GM21529 (cell line): ENCODE measurements at regions not wholly inside any gene's neighbourhood (a gene's known extent, or its start where the extent isn't known, plus 50 kb on each side); places are given as distances from the start of the nearest gene placed in this dataset.
"Not testable (repeated sequence)": the region's sequence is repeated elsewhere in the genome, so short reads cannot be mapped to it uniquely, and the experiment has no call there.

Source experiments
- ATAC-seq: cut with Tn5 transposase; IDR thresholded peaks from one replicate; pipeline ENCODE4 v1.9.1; 2021; ENCODE audit not compliant: unreplicated experiment

DNA sequence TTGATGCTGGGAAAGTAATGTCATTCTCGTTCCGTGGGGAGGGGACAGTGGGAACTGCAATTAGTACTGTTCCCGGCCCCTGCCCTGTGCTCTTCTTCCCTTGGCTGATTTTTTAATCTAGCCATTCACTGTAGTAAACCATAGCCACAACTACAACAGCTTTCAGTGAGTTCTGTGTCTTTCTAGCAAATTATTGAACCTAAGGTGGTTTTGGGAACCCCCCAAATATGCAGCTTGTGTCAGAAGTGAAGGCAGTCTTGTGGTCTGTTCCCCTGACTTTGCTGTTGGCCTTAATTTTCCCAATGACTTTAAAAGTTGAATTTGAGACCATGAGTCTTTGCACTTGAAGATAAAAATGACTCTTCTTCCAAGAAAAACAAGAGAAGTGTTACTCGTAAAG lies 114.3 kb upstream of the ETV6 start:
- ATAC-seq, result no peak

GRCh38 chr12:11539156-11539555 lies 110.3 kb upstream of the ETV6 start:
- no peak for ATAC-seq

DNA sequence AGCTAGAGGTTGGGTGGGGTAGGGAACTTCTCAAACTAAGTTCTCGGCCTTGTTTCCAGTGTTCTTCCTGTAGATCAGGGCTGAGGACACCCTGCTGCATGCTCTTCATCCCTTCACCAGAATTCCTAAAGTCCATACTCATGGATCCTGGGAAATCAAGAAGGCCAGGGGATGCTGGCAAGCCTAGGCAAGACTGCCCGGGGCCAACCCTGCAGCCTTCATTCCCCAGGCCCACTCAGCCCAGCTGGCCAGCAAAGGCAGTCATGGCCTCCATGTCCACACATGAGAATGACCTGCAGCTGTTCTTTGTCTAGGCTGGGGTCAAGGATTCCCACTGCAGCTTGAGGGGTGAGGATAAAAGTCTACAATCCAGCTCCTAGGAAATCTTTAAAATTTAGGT lies 109.3 kb upstream of the ETV6 start:
- ATAC-seq, result no peak

- ATAC-seq, result no peak
These were observed 108.7 kb upstream of the ETV6 start for GRCh38 chr12:11540615-11541310.

DNA sequence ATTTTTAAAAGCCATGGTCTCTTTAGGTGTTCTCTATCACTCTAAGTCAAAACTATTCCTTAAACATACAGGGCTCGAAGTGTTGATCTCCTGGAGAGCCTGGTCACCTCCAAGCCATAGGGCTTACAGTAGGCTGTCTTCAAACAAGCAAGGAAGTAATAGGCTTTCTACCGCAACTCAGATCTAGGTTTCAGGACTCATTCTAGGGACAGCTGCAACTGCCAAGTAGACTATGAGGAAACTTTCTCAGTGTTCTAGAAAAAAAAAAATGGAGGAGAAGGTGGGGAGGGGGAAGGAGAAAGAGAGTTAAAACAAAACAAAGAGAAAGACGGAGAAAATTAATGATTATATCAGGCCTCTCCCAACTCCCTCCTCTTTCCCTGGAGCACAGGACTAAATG lies 106.9 kb upstream of the ETV6 start:
- no peak for ATAC-seq

- ATAC-seq, result no peak
These were observed 105.9 kb upstream of the ETV6 start for GRCh38 chr12:11543457-11544158.

GRCh38 chr12:11545484-11546330 lies 103.8 kb upstream of the ETV6 start:
- ATAC-seq, result peak; percentile 82

- ATAC-seq, result not testable (repeated sequence)
These were observed 102.7 kb upstream of the ETV6 start for GRCh38 chr12:11546582-11547270.

- ATAC-seq, result not testable (repeated sequence)
These were observed 102.2 kb upstream of the ETV6 start for GRCh38 chr12:11547271-11547646.

DNA sequence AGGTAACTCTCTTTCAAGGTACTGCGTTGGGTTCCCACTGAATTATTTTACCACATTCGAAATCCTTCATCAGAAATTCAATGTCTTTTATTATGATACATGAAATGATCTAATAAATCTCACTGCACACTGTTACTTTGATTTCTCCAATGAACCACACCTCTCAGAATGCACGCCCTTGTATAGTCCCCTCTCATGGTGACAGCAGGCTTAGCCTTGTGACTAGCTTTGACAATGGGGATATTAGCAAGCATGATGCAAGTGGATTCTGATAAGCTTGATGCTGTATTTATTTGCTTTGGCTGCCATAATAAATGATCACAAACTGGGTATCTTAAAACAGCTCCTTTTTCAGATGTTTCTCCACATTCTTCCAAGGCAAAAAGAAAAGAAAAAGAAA lies 100.4 kb upstream of the ETV6 start:
- ATAC-seq, result no peak

GRCh38 chr12:11553871-11554533 lies 95.5 kb upstream of the ETV6 start:
- ATAC-seq, result peak; percentile 77

GRCh38 chr12:11555195-11555594 lies 94.3 kb upstream of the ETV6 start:
- no peak for ATAC-seq

GRCh38 chr12:11555743-11556625 lies 93.5 kb upstream of the ETV6 start:
- no peak for ATAC-seq

- ATAC-seq, result no peak
These were observed 92.8 kb upstream of the ETV6 start for GRCh38 chr12:11556682-11557081.

DNA sequence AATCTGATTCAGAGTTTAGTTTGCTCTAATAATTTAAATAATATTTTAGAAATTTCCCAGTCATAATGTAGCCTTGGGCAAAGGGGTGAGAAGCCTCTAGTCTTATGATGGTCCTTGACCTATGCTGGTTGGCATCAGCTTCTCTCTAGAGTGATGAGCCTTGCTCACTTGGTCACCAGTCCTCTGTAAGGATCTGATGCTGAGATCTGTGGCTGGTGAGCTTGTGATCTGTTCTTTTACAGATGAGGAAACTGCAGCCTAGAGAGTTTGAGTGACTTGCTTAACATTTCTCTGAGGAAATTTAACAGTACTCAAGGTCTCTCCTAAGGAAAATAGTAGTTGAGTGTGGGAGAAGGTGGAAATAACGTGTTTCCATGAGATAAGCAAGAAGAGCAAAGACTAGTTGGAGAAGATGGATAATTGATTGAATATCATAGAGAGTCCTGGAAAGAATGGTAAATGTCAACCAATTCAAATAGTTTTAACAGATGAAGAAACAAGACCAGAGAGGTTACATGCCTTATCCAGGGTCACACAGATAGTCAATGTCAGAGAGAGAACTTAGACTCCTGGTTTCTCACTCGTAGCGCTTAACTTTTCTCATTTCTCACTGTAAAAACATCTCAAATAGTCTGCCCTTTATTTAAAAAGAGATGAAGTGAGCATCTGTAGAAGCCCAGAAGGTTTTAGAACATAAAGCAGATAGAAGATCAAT lies 89.7 kb upstream of the ETV6 start:
- ATAC-seq, result no peak

- no peak for ATAC-seq
These were observed 88.1 kb upstream of the ETV6 start for GRCh38 chr12:11561411-11561810.

DNA sequence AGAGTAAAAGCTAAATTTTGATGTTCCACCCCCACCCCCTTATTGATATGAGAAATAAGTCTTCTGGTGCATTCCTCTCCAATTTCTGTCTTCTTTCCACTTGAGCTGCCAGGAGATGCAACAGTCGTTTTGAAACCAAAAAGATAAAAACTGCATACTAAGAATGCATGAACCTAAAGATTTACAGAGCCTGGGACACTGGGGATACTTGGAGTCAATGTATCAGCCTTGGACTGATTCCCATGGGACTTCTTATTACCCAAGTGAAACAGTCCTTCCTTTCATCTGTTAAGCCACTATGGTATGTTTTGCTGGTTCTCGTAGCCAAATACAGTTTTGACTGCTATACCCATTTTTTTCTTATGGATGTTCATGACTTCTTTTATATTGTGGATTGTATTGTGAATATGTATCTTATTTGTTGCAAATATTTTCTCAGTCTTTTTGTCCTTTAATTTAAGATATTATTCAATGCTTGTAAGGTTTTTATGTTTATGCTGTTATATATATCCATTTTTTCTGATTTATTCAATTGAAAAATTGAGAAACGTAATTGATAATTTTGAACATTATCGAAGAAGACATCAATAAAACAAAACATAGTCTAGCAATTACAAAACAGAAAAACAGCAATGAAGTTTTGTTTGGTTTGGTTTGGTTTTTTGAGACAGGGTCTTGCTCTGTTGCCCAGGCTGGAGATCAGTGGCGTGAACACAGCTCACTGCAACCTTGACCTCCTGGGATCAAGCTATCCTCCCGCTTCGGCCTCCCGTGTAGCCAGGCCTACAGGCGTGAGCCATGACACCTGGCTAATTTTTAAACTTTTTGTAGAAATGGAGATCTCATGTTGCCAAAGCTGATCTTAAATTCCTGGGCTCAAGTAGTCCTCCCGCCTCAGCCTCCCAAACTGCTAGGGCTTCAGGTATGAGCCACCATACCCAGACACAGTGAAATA lies 85.4 kb upstream of the ETV6 start:
- ATAC-seq, result no peak
